GM12878 (cell line): ENCODE measurements at regions not wholly inside any gene's neighbourhood (a gene's known extent, or its start where the extent isn't known, plus 50 kb on each side); places are given as distances from the start of the nearest gene placed in this dataset.

Experiments
- BHLHE40 ChIP-seq, 2 experiments: fragments of 450-650 bp in 1 of 2; IDR thresholded peaks; 2 replicates each; pipeline ENCODE4 v1.6.1; 2011 to 2017; ENCODE audit warnings: low read depth in 2 of 2, borderline replicate concordance in 1 of 2, improper control_type of control experiment in 1 of 2, low read length in 1 of 2, mild to moderate bottlenecking in 1 of 2
- CREB1 ChIP-seq: IDR thresholded peaks from 2 replicates; pipeline ENCODE4 v1.6.1; 2012; ENCODE audit warnings: low read depth, mild to moderate bottlenecking, inconsistent platforms
- EP300 ChIP-seq, 2 experiments: fragments of 150-350 bp in 1 of 2; IDR thresholded peaks; 2 replicates each; pipeline ENCODE4 v1.6.1; 2011 to 2012; ENCODE audit warnings: low read depth in 2 of 2, low read length in 2 of 2, borderline replicate concordance in 1 of 2, improper control_type of control experiment in 1 of 2, inconsistent platforms in 1 of 2; ENCODE audit not compliant: control insufficient read depth in 1 of 2
- JUND ChIP-seq: IDR thresholded peaks from 2 replicates; pipeline ENCODE4 v1.6.1; 2012; ENCODE audit warnings: low read depth, mild to moderate bottlenecking, low read length, improper control_type of control experiment, moderate library complexity
- KLF5 ChIP-seq: fragments of 450-650 bp; IDR thresholded peaks from 2 replicates; pipeline ENCODE4 v1.6.1; 2014; ENCODE audit warnings: mild to moderate bottlenecking; ENCODE audit not compliant: partially characterized antibody
- POLR2A ChIP-seq: IDR thresholded peaks from 2 replicates; pipeline ENCODE4 v1.6.1; 2011; ENCODE audit warnings: low read depth, mild to moderate bottlenecking, low read length
- TF ChIP-seq, protein P1 (sequence below), 3 experiments: IDR thresholded peaks in 2 of 3; conservative IDR thresholded peaks in 1 of 3; 2 replicates each; pipeline ENCODE4 v1.5.1; 2011; ENCODE audit warnings: low read depth in 3 of 3, low read length in 3 of 3, mild to moderate bottlenecking in 3 of 3, control low read depth in 2 of 3, moderate library complexity in 2 of 3, inconsistent platforms in 1 of 3, mixed read lengths in 1 of 3; ENCODE audit not compliant: control insufficient read depth in 2 of 3, insufficient read depth in 1 of 3; ENCODE audit errors: extremely low read depth in 1 of 3
- TF ChIP-seq, protein P2 (sequence below): IDR thresholded peaks from 2 replicates; pipeline ENCODE4 v1.6.1; 2011; ENCODE audit warnings: low read depth, low read length, improper control_type of control experiment, borderline replicate concordance
- TF ChIP-seq, protein P3 (sequence below): IDR thresholded peaks from 2 replicates; pipeline ENCODE4 v1.6.1; 2011; ENCODE audit warnings: mild to moderate bottlenecking, low read depth, low read length, moderate library complexity; ENCODE audit not compliant: insufficient replicate concordance

DNA sequence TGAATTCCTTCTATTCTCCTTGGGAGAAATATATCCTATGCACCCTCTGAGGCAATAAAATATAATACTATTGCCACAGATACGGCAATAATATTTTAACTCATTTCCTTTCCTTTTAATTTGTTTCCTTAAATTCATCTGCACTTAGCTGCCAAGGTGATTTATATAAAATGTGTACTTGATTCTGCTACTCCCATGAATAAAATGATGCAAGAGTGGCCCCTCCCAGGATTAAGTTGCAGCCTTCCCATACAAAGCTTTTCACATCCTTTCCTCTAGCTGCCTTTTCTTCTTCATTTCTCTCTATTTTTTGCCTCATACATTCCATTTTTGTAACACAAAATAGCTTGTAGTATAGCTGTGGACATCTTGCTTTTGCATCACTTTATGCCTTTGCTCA lies 464.1 kb upstream of the ZEB2 start:
- TF ChIP-seq CREB1 (no peak), BHLHE40 (IDR thresholded peaks at IDR 0.05; ENCODE audit: borderline replicate concordance in 1 of 2, low read depth in 2 of 2, low read length in 1 of 2) (no peak), KLF5 (no peak), POLR2A (no peak), JUND (no peak), EP300 (IDR thresholded peaks at IDR 0.05; ENCODE audit: borderline replicate concordance in 1 of 2, control insufficient read depth in 1 of 2, low read depth in 2 of 2, low read length in 2 of 2) (no peak)
- TF ChIP-seq, protein P1, sequence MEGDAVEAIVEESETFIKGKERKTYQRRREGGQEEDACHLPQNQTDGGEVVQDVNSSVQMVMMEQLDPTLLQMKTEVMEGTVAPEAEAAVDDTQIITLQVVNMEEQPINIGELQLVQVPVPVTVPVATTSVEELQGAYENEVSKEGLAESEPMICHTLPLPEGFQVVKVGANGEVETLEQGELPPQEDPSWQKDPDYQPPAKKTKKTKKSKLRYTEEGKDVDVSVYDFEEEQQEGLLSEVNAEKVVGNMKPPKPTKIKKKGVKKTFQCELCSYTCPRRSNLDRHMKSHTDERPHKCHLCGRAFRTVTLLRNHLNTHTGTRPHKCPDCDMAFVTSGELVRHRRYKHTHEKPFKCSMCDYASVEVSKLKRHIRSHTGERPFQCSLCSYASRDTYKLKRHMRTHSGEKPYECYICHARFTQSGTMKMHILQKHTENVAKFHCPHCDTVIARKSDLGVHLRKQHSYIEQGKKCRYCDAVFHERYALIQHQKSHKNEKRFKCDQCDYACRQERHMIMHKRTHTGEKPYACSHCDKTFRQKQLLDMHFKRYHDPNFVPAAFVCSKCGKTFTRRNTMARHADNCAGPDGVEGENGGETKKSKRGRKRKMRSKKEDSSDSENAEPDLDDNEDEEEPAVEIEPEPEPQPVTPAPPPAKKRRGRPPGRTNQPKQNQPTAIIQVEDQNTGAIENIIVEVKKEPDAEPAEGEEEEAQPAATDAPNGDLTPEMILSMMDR (IDR thresholded peaks at IDR 0.05 in 2 of 3, conservative IDR thresholded peaks at IDR 0.05 in 1 of 3; ENCODE audit: control insufficient read depth in 2 of 3, extremely low read depth in 1 of 3, insufficient read depth in 1 of 3, low read depth in 3 of 3, low read length in 3 of 3) = no peak
- TF ChIP-seq, protein P2, sequence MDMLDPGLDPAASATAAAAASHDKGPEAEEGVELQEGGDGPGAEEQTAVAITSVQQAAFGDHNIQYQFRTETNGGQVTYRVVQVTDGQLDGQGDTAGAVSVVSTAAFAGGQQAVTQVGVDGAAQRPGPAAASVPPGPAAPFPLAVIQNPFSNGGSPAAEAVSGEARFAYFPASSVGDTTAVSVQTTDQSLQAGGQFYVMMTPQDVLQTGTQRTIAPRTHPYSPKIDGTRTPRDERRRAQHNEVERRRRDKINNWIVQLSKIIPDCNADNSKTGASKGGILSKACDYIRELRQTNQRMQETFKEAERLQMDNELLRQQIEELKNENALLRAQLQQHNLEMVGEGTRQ = no peak
- TF ChIP-seq, protein P3, sequence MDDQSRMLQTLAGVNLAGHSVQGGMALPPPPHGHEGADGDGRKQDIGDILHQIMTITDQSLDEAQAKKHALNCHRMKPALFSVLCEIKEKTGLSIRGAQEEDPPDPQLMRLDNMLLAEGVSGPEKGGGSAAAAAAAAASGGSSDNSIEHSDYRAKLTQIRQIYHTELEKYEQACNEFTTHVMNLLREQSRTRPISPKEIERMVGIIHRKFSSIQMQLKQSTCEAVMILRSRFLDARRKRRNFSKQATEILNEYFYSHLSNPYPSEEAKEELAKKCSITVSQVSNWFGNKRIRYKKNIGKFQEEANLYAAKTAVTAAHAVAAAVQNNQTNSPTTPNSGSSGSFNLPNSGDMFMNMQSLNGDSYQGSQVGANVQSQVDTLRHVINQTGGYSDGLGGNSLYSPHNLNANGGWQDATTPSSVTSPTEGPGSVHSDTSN = no peak
